HepG2 (cell line): ENCODE measurements at regions not wholly inside any gene's neighbourhood (a gene's known extent, or its start where the extent isn't known, plus 50 kb on each side); places are given as distances from the start of the nearest gene placed in this dataset.

Experiments
- ATAC-seq: fragments of 200-7000 bp; cut with Tn5 transposase; 3 replicates; pipeline ENCODE4 v1.9.1; 2020; ENCODE audit warnings: mild to moderate bottlenecking, moderate library complexity
- BruUV-seq: library from RNA; stranded (reverse); fragments of 400-500 nt; replicated peaks from 2 replicates; lab custom pipeline; 2021; lab: Mats Ljungman, UMichigan
- CTCF ChIA-PET: fragments of 300-600 bp; formaldehyde crosslinking; extraction: SDS; loops from one replicate; lab custom pipeline; 2021; ENCODE audit warnings: low total read pairs, inconsistent platforms, low intra/inter-chr PET ratio; lab: Yijun Ruan, JAX
- POLR2A ChIA-PET: fragments of 350-600 bp; sonication (Branson Sonifier 250); formaldehyde crosslinking; loops from one replicate; lab custom pipeline; 2020; ENCODE audit warnings: antibody characterized with exemption, inconsistent platforms; lab: Yijun Ruan, JAX
- DNase-seq: peaks from one replicate; pipeline ENCODE4 v3.0.0-alpha.2; 2015; ENCODE audit warnings: low spot score
- FAIRE-seq: peaks from 3 replicates; lab custom pipeline; 2011; peaks lifted over from hg19 to GRCh38; lab: Jason Lieb, UNC
- H2AFZ ChIP-seq: one replicate; pipeline ENCODE4 v1.6.1; 2011; ENCODE audit warnings: low read length, inconsistent platforms
- H3K27ac ChIP-seq: fragments of 300-600 bp; 3 replicates; pipeline ENCODE4 v1.8.0; 2011; ENCODE audit warnings: mixed run types, mild to moderate bottlenecking, mixed read lengths, low read length, inconsistent platforms; ENCODE audit not compliant: insufficient read depth; ENCODE audit errors: extremely low read length
- H3K27me3 ChIP-seq, 2 experiments: fragments of 200-600 bp in 1 of 2; 2 replicates in 1 of 2; 3 replicates in 1 of 2; pipeline versions ENCODE4 v1.6.0 to v1.8.0; 2011; ENCODE audit warnings: low read length in 2 of 2, mild to moderate bottlenecking in 2 of 2, moderate library complexity in 2 of 2, inconsistent platforms in 1 of 2; ENCODE audit not compliant: insufficient read depth in 2 of 2, control insufficient read depth in 1 of 2
- H3K36me3 ChIP-seq, 2 experiments: fragments of 200-600 bp in 1 of 2; replicated peaks in 1 of 2; 2 replicates in 1 of 2; 3 replicates in 1 of 2; pipeline versions ENCODE4 v1.5.1 to v1.8.0; 2011; ENCODE audit warnings: low read length in 2 of 2, inconsistent platforms in 1 of 2; ENCODE audit not compliant: insufficient read depth in 2 of 2, control insufficient read depth in 1 of 2
- H3K4me1 ChIP-seq: 2 replicates; pipeline ENCODE4 v1.5.1; 2012; ENCODE audit warnings: low read length, inconsistent platforms; ENCODE audit not compliant: insufficient read depth
- H3K4me2 ChIP-seq: 2 replicates; pipeline ENCODE4 v1.6.0; 2011; ENCODE audit warnings: low read depth, low read length, inconsistent platforms
- H3K4me3 ChIP-seq, 3 experiments: fragments of 200-600 bp in 1 of 3; sonication (generic), shearing (Covaris generic) in 1 of 3; replicated peaks in 1 of 3; 2 replicates each; pipeline ENCODE4 v1.5.1; 2011 to 2016; ENCODE audit warnings: low read length in 3 of 3, inconsistent platforms in 2 of 3, low read depth in 2 of 3, mild to moderate bottlenecking in 2 of 3, control low read depth in 1 of 3, mixed read lengths in 1 of 3; ENCODE audit not compliant: insufficient read depth in 1 of 3
- H3K79me2 ChIP-seq: one replicate; pipeline ENCODE4 v1.6.1; 2011; ENCODE audit warnings: low read length, inconsistent platforms; ENCODE audit not compliant: insufficient read depth
- H3K9ac ChIP-seq: 2 replicates; pipeline ENCODE4 v1.6.0; 2011; ENCODE audit warnings: mild to moderate bottlenecking, low read depth, low read length, inconsistent platforms; ENCODE audit not compliant: insufficient read depth
- H3K9me3 ChIP-seq: 2 replicates; pipeline ENCODE4 v1.5.1; 2012; ENCODE audit warnings: mild to moderate bottlenecking, low read length
- H4K20me1 ChIP-seq: 2 replicates; pipeline ENCODE4 v1.6.0; 2011; ENCODE audit warnings: inconsistent platforms, mild to moderate bottlenecking, low read length, moderate library complexity; ENCODE audit not compliant: insufficient read depth
- BRD4 ChIP-seq: sonication (generic); formaldehyde crosslinking; IDR thresholded peaks from 2 replicates; pipeline ENCODE4 v1.4.0; 2020; ENCODE audit warnings: missing genetic modification reagents
- FOSL2 ChIP-seq: sonication (generic); formaldehyde crosslinking; IDR thresholded peaks from 2 replicates; pipeline ENCODE4 v1.4.0; 2020; ENCODE audit warnings: missing genetic modification reagents
- HOXA5 ChIP-seq: sonication (generic); formaldehyde crosslinking; IDR thresholded peaks from 2 replicates; pipeline ENCODE4 v1.4.0; 2020; ENCODE audit warnings: missing genetic modification reagents
- MIXL1 ChIP-seq: IDR thresholded peaks from 2 replicates; pipeline ENCODE4 v1.6.1; 2016
- PCBP2 ChIP-seq: fragments of 200-400 bp; formaldehyde crosslinking; optimal IDR thresholded peaks from 2 replicates; pipeline ENCODE3; 2018; ENCODE audit warnings: low read length, low read depth; ENCODE audit not compliant: poor library complexity, severe bottlenecking
- REPIN1 ChIP-seq: sonication (generic); formaldehyde crosslinking; IDR thresholded peaks from 2 replicates; pipeline ENCODE4 v1.8.0; 2022; ENCODE audit warnings: missing genetic modification reagents, low read depth, mild to moderate bottlenecking, borderline replicate concordance
- SMAD1 ChIP-seq: sonication (generic); formaldehyde crosslinking; IDR thresholded peaks from 2 replicates; pipeline ENCODE4 v1.4.0; 2020; ENCODE audit warnings: missing genetic modification reagents, low read depth, mild to moderate bottlenecking, borderline replicate concordance
- ZC3H13 ChIP-seq: sonication (generic); formaldehyde crosslinking; IDR thresholded peaks from 2 replicates; pipeline ENCODE4 v1.8.1; 2023; ENCODE audit warnings: mild to moderate bottlenecking, missing genetic modification reagents, moderate library complexity
- ZFP82 ChIP-seq: sonication (generic); formaldehyde crosslinking; IDR thresholded peaks from 2 replicates; pipeline ENCODE4 v1.5.1; 2020; ENCODE audit warnings: mild to moderate bottlenecking, missing genetic modification reagents, borderline replicate concordance
- ZNF484 ChIP-seq: sonication (generic); formaldehyde crosslinking; IDR thresholded peaks from 2 replicates; pipeline ENCODE4 v1.5.1; 2020; ENCODE audit warnings: mild to moderate bottlenecking, low read depth, missing genetic modification reagents, borderline replicate concordance
- ZNF589 ChIP-seq: sonication (generic); formaldehyde crosslinking; conservative IDR thresholded peaks from 2 replicates; pipeline ENCODE4 v1.8.0; 2022; ENCODE audit warnings: mild to moderate bottlenecking, moderate library complexity, missing genetic modification reagents
- ZNF614 ChIP-seq: IDR thresholded peaks from 2 replicates; pipeline ENCODE4 v1.6.1; 2018; ENCODE audit warnings: missing biosample characterization, missing genetic modification reagents, inconsistent platforms, borderline replicate concordance
- ZNF619 ChIP-seq: sonication (generic); formaldehyde crosslinking; IDR thresholded peaks from 2 replicates; pipeline ENCODE4 v1.4.0; 2020; ENCODE audit warnings: mild to moderate bottlenecking, missing genetic modification reagents
- ZNF652 ChIP-seq: IDR thresholded peaks from 2 replicates; pipeline ENCODE4 v1.6.1; 2016; ENCODE audit warnings: low read depth, borderline replicate concordance
- ZNF788 ChIP-seq: sonication (generic); formaldehyde crosslinking; IDR thresholded peaks from 2 replicates; pipeline ENCODE4 v1.5.0; 2020; ENCODE audit warnings: mild to moderate bottlenecking, missing genetic modification reagents, borderline replicate concordance
- WGBS: methylation state at CpG from one replicate; pipeline ENCODE4 v1.1.6; 2017; ENCODE audit warnings: low lambda C conversion rate; 5-methylcytosine and 5-hydroxymethylcytosine counted together
- in situ Hi-C: cut with HindIII; loops from 2 replicates; pipeline ENCODE4 v1.10.0; 2017; ENCODE audit warnings: low pct_unique_long_range_greater_than_20kb; ENCODE audit not compliant: extremely low pct_ligation_motif_present
- intact Hi-C: fragments of 100-400 bp; cut with micrococcal nuclease; formaldehyde crosslinking; loops from one replicate; pipeline ENCODE4 v1.10.0; 2022; ENCODE audit not compliant: unreplicated experiment
- TF ChIP-seq, protein P1 (sequence below): sonication (generic); formaldehyde crosslinking; IDR thresholded peaks from 2 replicates; pipeline ENCODE4 v1.4.0; 2020; ENCODE audit warnings: missing genetic modification reagents
- TF ChIP-seq, protein P2 (sequence below): sonication (generic); formaldehyde crosslinking; IDR thresholded peaks from 2 replicates; pipeline ENCODE4 v1.4.0; 2020; ENCODE audit warnings: missing genetic modification reagents

DNA sequence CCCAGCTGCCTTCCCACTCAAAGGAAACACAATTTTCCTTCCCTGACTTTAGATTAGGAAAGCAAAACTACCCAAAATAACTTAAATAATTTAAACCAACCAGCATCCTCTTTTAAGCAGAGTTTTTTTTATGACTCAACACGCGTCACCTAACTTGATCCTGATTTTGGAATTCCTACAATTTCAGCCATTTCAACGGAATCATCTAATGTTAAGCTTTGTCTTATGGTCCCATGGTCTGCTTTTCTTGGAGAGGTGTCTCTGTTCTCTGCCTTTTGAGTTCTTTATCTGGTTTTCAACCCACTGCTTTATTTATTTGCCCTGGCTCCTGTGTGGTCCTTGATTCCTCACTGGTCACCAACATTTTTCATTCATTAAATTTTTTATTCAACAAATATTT lies 219.2 kb upstream of the ARHGEF26 start:
- Histone ChIP-seq H4K20me1 (no peaks in the 10 kb centered on the region), H3K4me1 (no peaks in the 10 kb centered on the region), H3K9ac (no peak overlapping the region), H3K27me3 (no peaks in the 10 kb centered on the region), H3K9me3 (no peaks in the 10 kb centered on the region), H3K27ac (no peak overlapping the region), H3K79me2 (no peaks in the 10 kb centered on the region), H3K4me3 (no peak overlapping the region), H3K4me2 (no peak overlapping the region), H2AFZ (no peak overlapping the region), H3K36me3 (no peaks in the 10 kb centered on the region)
- intact Hi-C loops = no loop called here
- DNase-seq = no peak
- TF ChIP-seq, protein P1, sequence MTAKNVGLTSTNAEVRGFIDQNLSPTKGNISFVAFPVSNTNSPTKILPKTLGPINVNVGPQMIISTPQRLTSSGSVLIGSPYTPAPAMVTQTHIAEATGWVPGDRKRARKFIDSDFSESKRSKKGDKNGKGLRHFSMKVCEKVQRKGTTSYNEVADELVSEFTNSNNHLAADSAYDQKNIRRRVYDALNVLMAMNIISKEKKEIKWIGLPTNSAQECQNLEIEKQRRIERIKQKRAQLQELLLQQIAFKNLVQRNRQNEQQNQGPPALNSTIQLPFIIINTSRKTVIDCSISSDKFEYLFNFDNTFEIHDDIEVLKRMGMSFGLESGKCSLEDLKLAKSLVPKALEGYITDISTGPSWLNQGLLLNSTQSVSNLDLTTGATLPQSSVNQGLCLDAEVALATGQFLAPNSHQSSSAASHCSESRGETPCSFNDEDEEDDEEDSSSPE (CRISPR knock-in tag) = no peak
- TF ChIP-seq ZNF484 (CRISPR knock-in tag) (no peak), ZNF652 (CRISPR knock-in tag) (no peak), ZC3H13 (CRISPR knock-in tag) (no peak)
- ChIA-PET CTCF (no interaction called here), POLR2A (no interaction called here)
- ATAC-seq = no peak
- in situ Hi-C loops = no loop called here
- whole genome bisulfite sequencing = 18% methylated on average over 3 of the region's 3 CpGs
- no peak for FAIRE-seq
- no TSS peak for BruUV-seq

DNA sequence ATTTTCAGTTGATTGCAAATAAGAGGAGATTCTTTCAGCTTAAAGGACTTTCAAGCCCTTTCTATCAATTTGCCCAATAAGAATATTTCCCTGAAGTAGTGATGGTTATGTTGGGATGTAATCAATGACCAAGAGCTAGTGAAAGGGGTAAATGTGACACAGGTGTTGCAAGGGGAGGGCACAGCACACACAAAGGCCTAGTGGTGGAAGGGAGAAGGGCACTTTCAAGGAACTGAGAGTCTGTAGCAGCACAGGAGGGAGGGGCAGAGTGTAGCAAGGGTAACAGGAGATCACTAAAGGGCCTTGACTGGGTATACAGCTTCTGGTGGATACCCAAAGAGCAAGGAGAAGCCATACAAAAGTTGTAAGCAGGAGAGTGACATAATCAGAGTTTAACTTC lies 217.8 kb upstream of the ARHGEF26 start:
- no peaks in the 10 kb centered on the region for H3K27me3 ChIP-seq
- H4K20me1 ChIP-seq = no peaks in the 10 kb centered on the region
- ATAC-seq (peak; percentile 69), FAIRE-seq (no peak)
- no peak overlapping the region for H3K27ac ChIP-seq
- H3K4me1 ChIP-seq = no peaks in the 10 kb centered on the region
- ChIA-PET CTCF (no interaction called here), POLR2A (no interaction called here)
- no peaks in the 10 kb centered on the region for H3K9me3 ChIP-seq
- H2AFZ ChIP-seq = no peak overlapping the region
- in situ Hi-C loops (no loop called here), intact Hi-C loops (no loop called here)
- no TSS peak for BruUV-seq
- no peaks in the 10 kb centered on the region for H3K79me2 ChIP-seq
- no peak overlapping the region for H3K4me2 ChIP-seq
- TF ChIP-seq REPIN1 (CRISPR knock-in tag) (no peak), MIXL1 (CRISPR knock-in tag) (no peak), HOXA5 (CRISPR knock-in tag) (no peak), FOSL2 (CRISPR knock-in tag) (no peak), ZNF619 (no peak), ZNF589 (CRISPR knock-in tag) (no peak), BRD4 (CRISPR knock-in tag) (no peak), ZNF788 (CRISPR knock-in tag) (no peak), ZNF614 (CRISPR knock-in tag) (no peak), ZFP82 (CRISPR knock-in tag) (no peak), SMAD1 (CRISPR knock-in tag) (no peak), PCBP2 (no peak)
- TF ChIP-seq, protein P2, sequence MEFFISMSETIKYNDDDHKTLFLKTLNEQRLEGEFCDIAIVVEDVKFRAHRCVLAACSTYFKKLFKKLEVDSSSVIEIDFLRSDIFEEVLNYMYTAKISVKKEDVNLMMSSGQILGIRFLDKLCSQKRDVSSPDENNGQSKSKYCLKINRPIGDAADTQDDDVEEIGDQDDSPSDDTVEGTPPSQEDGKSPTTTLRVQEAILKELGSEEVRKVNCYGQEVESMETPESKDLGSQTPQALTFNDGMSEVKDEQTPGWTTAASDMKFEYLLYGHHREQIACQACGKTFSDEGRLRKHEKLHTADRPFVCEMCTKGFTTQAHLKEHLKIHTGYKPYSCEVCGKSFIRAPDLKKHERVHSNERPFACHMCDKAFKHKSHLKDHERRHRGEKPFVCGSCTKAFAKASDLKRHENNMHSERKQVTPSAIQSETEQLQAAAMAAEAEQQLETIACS (CRISPR knock-in tag) = no peak
- TF ChIP-seq, all 625 proteins: peak for 0
- H3K36me3 ChIP-seq = no peaks in the 10 kb centered on the region
- H3K9ac ChIP-seq = no peak overlapping the region
- no peak overlapping the region for H3K4me3 ChIP-seq
- no peak for DNase-seq
